ENCODE measurements at regions not wholly inside any gene's neighbourhood (a gene's known extent, or its start where the extent isn't known, plus 50 kb on each side); places are given as distances from the start of the nearest gene placed in this dataset.

- TF ChIP-seq, protein P1, sequence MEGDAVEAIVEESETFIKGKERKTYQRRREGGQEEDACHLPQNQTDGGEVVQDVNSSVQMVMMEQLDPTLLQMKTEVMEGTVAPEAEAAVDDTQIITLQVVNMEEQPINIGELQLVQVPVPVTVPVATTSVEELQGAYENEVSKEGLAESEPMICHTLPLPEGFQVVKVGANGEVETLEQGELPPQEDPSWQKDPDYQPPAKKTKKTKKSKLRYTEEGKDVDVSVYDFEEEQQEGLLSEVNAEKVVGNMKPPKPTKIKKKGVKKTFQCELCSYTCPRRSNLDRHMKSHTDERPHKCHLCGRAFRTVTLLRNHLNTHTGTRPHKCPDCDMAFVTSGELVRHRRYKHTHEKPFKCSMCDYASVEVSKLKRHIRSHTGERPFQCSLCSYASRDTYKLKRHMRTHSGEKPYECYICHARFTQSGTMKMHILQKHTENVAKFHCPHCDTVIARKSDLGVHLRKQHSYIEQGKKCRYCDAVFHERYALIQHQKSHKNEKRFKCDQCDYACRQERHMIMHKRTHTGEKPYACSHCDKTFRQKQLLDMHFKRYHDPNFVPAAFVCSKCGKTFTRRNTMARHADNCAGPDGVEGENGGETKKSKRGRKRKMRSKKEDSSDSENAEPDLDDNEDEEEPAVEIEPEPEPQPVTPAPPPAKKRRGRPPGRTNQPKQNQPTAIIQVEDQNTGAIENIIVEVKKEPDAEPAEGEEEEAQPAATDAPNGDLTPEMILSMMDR (IDR thresholded peaks at IDR 0.05; ENCODE audit: insufficient read depth, low read length, missing control alignments): no peak
- CTCF ChIA-PET: no interaction called here
- no peak overlapping the region for H3K4me3 ChIP-seq (ENCODE audit: low read depth, low read length)
- POLR2A ChIA-PET: no interaction called here
- no peak for DNase-seq (ENCODE audit: low read depth, low spot score)
Measured at GRCh38 chr7:46511442-46512215, 590.6 kb upstream of the IGFBP3 start.

DNA sequence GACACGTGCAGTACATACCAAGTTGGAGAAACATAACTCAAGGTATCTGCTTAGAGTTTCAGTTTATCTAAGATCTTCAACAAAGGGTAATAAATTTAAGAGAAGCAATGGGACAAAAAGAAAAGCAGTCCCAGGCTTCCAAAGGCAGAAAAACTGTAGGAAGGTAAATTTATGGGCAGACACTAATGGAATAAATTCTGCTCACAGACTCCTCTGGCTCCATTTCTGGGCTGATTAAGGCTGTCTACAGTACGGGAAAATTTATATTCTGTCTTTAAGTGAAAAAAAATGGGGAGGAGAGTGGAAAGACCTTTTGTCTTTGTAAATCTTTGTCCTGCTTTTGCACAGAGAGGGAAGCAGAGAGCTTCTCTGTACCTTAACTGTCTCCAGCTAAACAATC lies 587.5 kb upstream of the IGFBP3 start:
- no peak overlapping the region for H3K4me3 ChIP-seq (ENCODE audit: low read depth, low read length)
- TF ChIP-seq, protein P1 (IDR thresholded peaks at IDR 0.05; ENCODE audit: insufficient read depth, low read length, missing control alignments): no peak
- ChIA-PET CTCF (no interaction called here), POLR2A (no interaction called here)
- no peak for DNase-seq (ENCODE audit: low read depth, low spot score)

DNA sequence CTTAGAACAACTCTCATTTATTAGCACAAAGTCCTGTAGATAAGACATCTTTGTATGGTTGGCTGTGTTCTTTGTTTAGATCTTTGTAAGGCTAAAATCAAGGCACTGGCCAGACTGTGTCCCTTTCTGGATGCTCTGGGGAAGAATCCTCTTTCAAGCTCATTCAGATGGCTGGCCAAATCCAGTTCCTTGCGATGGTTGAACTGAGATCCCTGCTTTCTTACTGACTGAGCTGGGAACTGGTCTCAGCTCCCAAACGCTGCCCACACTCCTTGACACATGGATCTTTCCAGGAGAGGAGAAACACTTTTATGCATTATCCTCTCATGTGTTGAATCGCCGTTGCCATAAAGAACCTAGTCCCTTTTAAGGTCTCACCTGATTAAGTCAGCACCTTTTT lies 586.5 kb upstream of the IGFBP3 start:
- no peak for DNase-seq (ENCODE audit: low read depth, low spot score)
- ChIA-PET POLR2A (no interaction called here), CTCF (no interaction called here)
- H3K4me3 ChIP-seq (ENCODE audit: low read depth, low read length): no peak overlapping the region
- TF ChIP-seq, protein P1 (IDR thresholded peaks at IDR 0.05; ENCODE audit: insufficient read depth, low read length, missing control alignments): no peak

GRCh38 chr7:46494441-46494840 lies 573.4 kb upstream of the IGFBP3 start:
- ChIA-PET POLR2A (no interaction called here), CTCF (interaction anchor here (1.0 kb wide), 1 partner anchor 9 kb away, joined by 4 read pairs; no protein-coding TSS in a partner anchor)

GRCh38 chr7:46494028-46494427 lies 573.0 kb upstream of the IGFBP3 start:
- ChIA-PET CTCF (interaction anchor here (1.0 kb wide), 1 partner anchor 9 kb away, joined by 4 read pairs; no protein-coding TSS in a partner anchor), POLR2A (interaction anchor here (0.7 kb wide), 1 partner anchor 9 kb away, joined by 4 read pairs; no protein-coding TSS in a partner anchor)
- DNase-seq (ENCODE audit: low read depth, low spot score): no peak
- no peak overlapping the region for H3K4me3 ChIP-seq (ENCODE audit: low read depth, low read length)
- TF ChIP-seq, protein P1 (IDR thresholded peaks at IDR 0.05; ENCODE audit: insufficient read depth, low read length, missing control alignments): no peak

More at GRCh38 chr7:46494441-46494840, 573.4 kb upstream of the IGFBP3 start:
- TF ChIP-seq, protein P1 (IDR thresholded peaks at IDR 0.05; ENCODE audit: insufficient read depth, low read length, missing control alignments): no peak
- no peak overlapping the region for H3K4me3 ChIP-seq (ENCODE audit: low read depth, low read length)
- DNase-seq (ENCODE audit: low read depth, low spot score): no peak

DNA sequence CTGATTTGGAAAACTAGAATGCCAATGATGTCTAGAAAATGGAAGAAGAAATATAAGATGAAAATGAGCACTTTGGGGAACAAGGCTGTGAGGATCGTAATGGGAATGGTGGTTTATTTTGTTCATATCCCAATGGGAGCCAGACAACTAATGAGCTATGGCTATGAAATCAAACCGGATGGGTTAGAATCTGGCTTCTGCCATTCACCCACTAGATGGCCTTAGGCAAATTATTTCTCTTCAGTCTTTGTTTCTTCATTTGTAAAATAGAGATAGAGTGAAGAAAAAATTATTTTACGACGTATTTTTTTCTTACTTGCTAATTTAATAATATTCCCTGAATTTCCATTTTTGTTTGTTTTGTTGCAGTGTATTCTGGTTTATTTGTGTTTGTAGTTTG lies 572.1 kb upstream of the IGFBP3 start:
- ChIA-PET POLR2A (no interaction called here), CTCF (no interaction called here)
- H3K4me3 ChIP-seq (ENCODE audit: low read depth, low read length): no peak overlapping the region
- TF ChIP-seq, protein P1 (IDR thresholded peaks at IDR 0.05; ENCODE audit: insufficient read depth, low read length, missing control alignments): no peak
- DNase-seq (ENCODE audit: low read depth, low spot score): no peak

Data from AG04449 (cell line).